Anterior cingulate cortex (tissue), 58 donors: ENCODE measurements at regions not wholly inside any gene's neighbourhood (a gene's known extent, or its start where the extent isn't known, plus 50 kb on each side); places are given as distances from the start of the nearest gene placed in this dataset.
"Not testable (repeated sequence)": the region's sequence is repeated elsewhere in the genome, so short reads cannot be mapped to it uniquely, and the experiment has no call there.

Experiments used
- DNase-seq, 58 donors: peaks; one replicate each; lab custom pipeline; 2025; lab: John Stamatoyannopoulos, UW

- DNase-seq = no peak
These were observed 243.2 kb upstream of the NR5A2 start for GRCh38 chr1:199784138-199784895.

GRCh38 chr1:199786695-199787094 lies 240.8 kb upstream of the NR5A2 start:
- no peak for DNase-seq

DNA sequence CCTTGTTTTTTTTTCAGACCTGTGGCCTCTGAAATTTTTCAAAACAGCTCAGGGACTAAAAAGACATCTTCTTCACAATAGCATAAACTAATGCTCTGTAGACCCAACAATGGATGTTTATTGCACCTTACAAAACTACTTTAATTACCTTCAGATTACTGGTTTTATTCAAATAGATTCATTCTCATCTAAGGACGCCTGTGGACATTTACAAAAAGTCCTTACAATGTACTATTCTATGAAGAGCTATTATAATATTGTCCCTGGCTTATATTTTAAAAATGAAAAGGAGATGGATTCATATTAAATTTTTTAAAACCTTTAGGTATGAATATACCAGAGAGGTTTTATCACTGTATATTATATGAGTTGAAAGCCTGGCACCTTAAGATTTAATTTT lies 238.4 kb upstream of the NR5A2 start:
- DNase-seq = no peak

GRCh38 chr1:199791495-199791894 lies 236.0 kb upstream of the NR5A2 start:
- DNase-seq = no peak

DNA sequence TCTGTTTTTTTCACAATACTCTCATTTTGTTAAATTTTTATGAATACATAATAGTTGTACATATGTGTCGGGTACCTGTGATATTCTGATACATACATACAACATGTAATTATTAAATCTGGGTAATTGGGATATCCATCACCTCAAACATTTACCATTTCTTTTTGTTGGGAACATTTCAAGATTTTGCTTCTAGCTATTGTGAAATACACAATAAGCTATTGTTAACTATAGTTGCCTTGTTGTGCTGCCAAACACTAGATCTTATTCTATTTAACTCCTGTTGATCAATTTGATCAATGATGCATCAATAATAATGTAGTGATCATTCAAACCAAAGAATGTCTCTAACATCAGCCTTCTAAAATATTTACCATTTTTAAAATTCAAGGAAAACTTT lies 234.6 kb upstream of the NR5A2 start:
- DNase-seq = no peak

- DNase-seq = no peak
These were observed 233.2 kb upstream of the NR5A2 start for GRCh38 chr1:199794105-199794863.

DNA sequence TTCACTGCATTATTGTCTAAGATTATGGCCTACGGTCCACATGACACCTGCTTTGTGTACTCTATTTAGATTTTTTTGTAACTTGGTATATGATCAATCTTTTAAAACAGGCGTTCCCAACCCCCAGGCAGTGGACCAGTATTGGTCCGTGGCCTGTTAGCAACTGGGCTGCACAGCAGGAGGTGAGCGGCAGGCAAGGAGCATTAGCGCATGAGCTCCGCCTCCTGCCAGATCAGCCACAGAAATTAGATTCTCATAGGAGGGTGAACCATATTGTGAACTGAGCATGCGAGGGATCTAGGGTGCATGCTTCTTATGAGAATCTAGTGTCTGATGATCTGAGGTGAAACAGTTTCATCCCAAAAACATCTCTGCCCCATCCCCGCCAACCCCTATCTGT lies 228.4 kb upstream of the NR5A2 start:
- no peak for DNase-seq

GRCh38 chr1:199804526-199804925 lies 223.0 kb upstream of the NR5A2 start:
- no peak for DNase-seq

DNA sequence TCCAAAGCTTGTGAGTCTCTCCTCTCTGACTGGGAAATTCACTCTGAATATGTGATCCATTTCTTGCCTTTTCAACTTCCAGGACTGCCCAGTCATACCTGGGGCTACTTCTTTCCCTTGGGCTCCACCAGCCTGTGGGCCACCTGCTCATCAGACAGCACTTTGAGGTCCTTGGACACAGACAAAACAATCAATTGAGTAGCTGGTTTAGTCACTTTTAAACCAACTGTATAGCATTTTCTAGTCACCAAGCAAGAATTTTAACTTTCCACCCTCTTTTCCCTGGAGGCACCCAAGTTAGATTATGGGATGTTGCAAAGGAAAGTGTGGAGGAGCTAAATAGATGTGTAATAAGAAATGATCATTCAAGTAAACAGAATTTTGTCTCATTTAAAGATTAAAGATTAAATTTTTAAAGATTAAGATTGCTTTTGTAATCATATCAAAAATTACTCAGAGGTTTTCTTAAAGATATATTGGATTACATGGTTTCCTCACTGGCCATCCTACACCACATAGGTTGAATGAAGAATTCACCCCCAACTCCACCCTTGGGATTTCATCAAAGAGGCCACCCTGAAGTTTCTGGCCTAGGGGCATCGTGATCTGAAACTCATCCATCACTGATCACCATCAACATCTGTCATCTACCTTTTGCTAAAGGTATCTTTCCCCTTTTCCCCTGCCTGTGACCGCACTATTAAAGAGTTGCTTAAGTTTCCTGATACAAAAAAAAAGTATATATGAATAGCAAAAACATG lies 219.2 kb upstream of the NR5A2 start:
- no peak for DNase-seq

DNA sequence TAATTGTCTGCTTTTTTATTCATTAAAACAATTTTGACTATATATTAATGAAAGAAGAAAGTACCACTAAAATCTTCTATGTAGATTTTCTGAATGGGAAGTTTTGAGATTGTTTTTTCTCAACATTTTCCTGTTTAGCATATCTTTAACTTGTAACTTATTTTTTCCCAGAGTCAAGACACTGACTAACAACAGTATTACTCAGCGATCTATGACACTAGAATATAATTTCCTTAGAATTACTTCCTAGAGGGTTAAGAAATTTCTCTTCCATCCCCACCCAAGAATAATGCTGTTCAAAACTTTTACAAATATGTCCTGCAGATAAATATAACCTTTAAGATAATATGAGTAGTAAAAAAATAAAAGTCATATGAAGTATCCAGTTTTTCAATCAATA lies 218.2 kb upstream of the NR5A2 start:
- DNase-seq = no peak

GRCh38 chr1:199811163-199811562 lies 216.3 kb upstream of the NR5A2 start:
- DNase-seq = no peak

GRCh38 chr1:199813198-199813597 lies 214.3 kb upstream of the NR5A2 start:
- no peak for DNase-seq

DNA sequence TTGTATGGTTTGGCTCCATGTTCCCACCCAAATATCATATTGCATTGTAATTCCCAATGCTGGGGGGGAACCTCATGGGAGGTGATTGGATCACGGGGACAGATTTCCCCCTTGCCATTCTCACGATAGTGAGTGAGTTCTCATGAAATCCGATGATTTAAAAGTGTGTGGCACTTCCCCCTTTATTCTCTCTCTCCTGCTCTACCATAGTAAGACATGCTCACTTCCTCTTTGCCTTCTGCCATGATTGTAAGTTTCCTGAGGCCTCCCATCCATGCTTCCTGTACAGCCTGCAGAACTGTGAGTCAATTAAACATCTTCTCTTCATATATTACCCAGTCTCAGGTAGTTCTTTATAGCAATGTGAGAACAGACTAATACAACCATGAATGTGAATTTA lies 211.6 kb upstream of the NR5A2 start:
- no peak for DNase-seq

- DNase-seq = no peak
These were observed 210.2 kb upstream of the NR5A2 start for GRCh38 chr1:199817266-199817665.

- DNase-seq = no peak
These were observed 206.3 kb upstream of the NR5A2 start for GRCh38 chr1:199821029-199821779.

GRCh38 chr1:199832451-199832850 lies 195.1 kb upstream of the NR5A2 start:
- DNase-seq = no peak

DNA sequence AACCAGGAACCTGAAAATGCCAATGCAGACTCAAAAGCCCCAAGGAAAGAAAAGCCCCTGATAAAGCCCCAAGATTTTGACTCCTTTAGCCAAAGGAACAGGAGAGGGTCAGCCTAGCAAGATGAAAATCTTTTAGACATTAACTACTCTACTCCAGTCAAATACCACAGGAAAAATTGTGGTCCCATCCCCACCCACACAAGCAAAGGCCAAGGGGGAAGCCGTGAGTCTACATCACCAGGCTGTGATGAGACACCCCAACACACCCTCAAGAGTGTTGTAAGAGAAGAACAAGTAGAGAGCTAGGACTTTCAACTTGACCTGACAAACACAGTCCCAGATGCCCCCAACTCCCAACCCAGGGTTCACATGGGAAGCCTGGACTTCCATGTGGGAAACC lies 192.8 kb upstream of the NR5A2 start:
- DNase-seq = no peak

DNA sequence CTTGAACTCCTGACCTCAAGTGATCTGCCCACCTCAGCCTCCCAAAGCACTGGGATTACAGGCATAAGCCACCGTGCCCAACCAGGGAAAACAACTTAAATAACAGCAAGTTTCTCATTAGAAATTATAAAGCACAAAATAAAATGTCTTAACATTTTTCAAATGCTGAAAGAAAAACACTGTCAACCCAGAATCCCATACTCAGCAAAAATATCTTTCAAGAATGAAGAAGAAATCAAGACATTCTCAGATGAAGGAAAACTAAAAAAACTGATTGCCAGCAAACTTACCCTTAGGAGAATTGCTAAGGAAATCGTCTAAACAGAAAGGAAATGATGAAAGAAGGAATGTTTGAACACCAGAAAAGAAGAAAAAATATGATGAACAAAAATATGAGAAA lies 191.1 kb upstream of the NR5A2 start:
- no peak for DNase-seq

DNA sequence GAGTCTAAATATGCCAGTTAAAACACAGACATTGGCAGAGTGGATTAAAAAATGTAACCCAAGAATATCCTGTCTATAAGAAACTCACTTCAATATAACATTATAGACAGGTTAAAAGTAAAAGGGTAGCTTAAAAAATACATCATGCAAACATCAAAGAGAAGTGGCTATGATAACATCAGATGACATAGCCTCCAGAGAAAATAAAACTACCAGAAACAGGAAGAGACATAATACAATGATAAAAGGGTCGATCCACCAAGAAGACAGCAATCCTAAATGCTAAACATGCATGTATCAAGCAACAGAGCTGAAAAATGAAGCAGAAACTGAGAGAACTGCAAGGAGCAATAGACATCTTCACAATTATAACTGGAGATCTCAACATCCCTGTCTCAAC lies 190.2 kb upstream of the NR5A2 start:
- DNase-seq = no peak

- not testable (repeated sequence) for DNase-seq
These were observed 187.9 kb upstream of the NR5A2 start for GRCh38 chr1:199839608-199840007.

DNA sequence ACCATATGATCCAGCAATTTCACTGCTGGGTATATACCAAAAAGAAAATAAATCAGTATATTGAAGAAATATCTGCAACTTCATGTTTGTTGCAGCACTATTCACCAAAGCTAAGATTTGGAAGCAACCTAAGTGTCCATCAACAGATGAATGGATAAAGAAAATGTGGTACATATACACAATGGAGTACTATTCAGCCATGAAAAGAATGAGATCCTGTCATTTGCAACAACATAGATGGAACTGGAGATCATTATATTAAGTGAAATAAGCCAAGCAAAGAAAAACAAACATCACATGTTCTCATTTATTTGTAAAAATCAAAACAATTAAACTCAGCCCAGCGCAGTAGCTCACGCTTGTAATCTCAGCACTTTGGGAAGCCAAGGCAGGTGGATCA lies 184.4 kb upstream of the NR5A2 start:
- not testable (repeated sequence) for DNase-seq
